Esophagus muscularis mucosa (tissue), 4 donors: ENCODE measurements at regions not wholly inside any gene's neighbourhood (a gene's known extent, or its start where the extent isn't known, plus 50 kb on each side); places are given as distances from the start of the nearest gene placed in this dataset.
A peak's percentile ranks its signal among the peaks of the same experiment; 100 is the strongest.

Experiments used
- DNase-seq: peaks from one replicate; pipeline ENCODE4 v3.0.0-alpha.2; 2017; ENCODE audit errors: extremely low spot score
- H3K27ac ChIP-seq, 4 donors: fragments of 200-600 bp; sonication (generic); replicated peaks in 1 of 4; 1 replicate in 3 of 4; 2 replicates in 1 of 4; pipeline ENCODE4 v1.5.1; 2016 to 2019; ENCODE audit warnings: mild to moderate bottlenecking in 1 of 4
- H3K27me3 ChIP-seq, 4 donors: fragments of 200-600 bp; sonication (generic); one replicate each; pipeline versions ENCODE4 v1.5.1 to v1.6.0; 2016 to 2019
- H3K36me3 ChIP-seq, 4 donors: fragments of 200-600 bp; sonication (generic); one replicate each; pipeline ENCODE4 v1.5.1; 2016 to 2019
- H3K4me1 ChIP-seq, 4 donors: fragments of 200-600 bp; sonication (generic); one replicate each; pipeline ENCODE4 v1.5.1; 2016 to 2019
- H3K4me3 ChIP-seq, 4 donors: fragments of 200-600 bp; sonication (generic); 1 replicate in 2 of 4; 2 replicates in 2 of 4; pipeline ENCODE4 v1.5.1; 2016 to 2019; ENCODE audit warnings: mild to moderate bottlenecking in 4 of 4, moderate library complexity in 1 of 4
- H3K9me3 ChIP-seq, 4 donors: fragments of 200-600 bp; sonication (generic); 1 replicate in 3 of 4; 2 replicates in 1 of 4; pipeline ENCODE4 v1.5.1; 2016 to 2019
- CTCF ChIP-seq, 3 experiments: fragments of 200-600 bp in 2 of 3; fragments of 450-650 bp in 1 of 3; sonication (generic) in 2 of 3; IDR thresholded peaks; one replicate each; pipeline ENCODE4 v1.5.1; 2017 to 2019; ENCODE audit warnings: antibody characterized with exemption in 3 of 3, mild to moderate bottlenecking in 2 of 3, moderate library complexity in 1 of 3
- EP300 ChIP-seq: sonication (generic); formaldehyde crosslinking; IDR thresholded peaks from one replicate; pipeline ENCODE4 v1.6.1; 2017; ENCODE audit warnings: antibody characterized with exemption
- POLR2A ChIP-seq: fragments of 450-650 bp; IDR thresholded peaks from one replicate; pipeline ENCODE4 v1.6.1; 2017; ENCODE audit warnings: antibody characterized with exemption, moderate library complexity, mild to moderate bottlenecking, low read depth
- POLR2AphosphoS5 ChIP-seq, 2 donors: sonication (generic); formaldehyde crosslinking; IDR thresholded peaks; one replicate each; pipeline ENCODE4 v1.6.1; 2017; ENCODE audit warnings: antibody characterized with exemption in 2 of 2
- WGBS: methylation state at CpG from one replicate; pipeline ENCODE4 v1.1.5; 2018; 5-methylcytosine and 5-hydroxymethylcytosine counted together
- intact Hi-C: fragments of 100-400 bp; cut with DNase I; formaldehyde crosslinking; loops from one replicate; pipeline ENCODE4 v1.15.1; 2023

DNA sequence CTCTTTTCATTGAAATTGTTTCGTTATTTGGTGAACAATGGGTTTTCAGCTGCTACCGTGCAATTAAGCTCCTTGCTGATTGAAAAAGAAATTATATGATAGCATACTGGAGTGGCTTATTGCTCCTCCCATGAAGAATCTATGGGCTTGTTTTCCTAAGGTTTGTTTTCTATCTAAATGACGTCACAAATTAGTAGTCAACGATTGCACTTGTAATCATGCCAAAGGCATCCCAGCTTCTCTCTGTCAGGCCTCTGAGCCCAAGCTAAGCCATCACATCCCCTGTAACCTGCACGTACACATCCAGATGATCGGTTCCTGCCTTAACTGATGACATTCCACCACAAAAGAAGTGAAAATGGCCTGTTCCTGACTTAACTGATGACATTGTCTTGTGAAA is 388.0 kb upstream of the LMCD1 start:
- Histone ChIP-seq H3K36me3 (no peaks in the 10 kb centered on the region), H3K27me3 (no peaks in the 10 kb centered on the region), H3K4me3 (no peak overlapping the region), H3K4me1 (peaks cover 0 to 12% (median 9%) of the 10 kb centered on the region in 4 donors), H3K27ac (no peak overlapping the region), H3K9me3 (peaks cover 0 to 5% (median 0%) of the 10 kb centered on the region in 4 donors)
- DNase-seq = no peak
- WGBS = 89% methylated on average over 6 of the region's 6 CpGs
- intact Hi-C loops = loop anchor here (5.0 to 10.0 kb wide), 3 partner anchors 189 to 1329 kb away; no protein-coding TSS in a partner anchor
- TF ChIP-seq POLR2A (no peak), EP300 (no peak), POLR2AphosphoS5 (IDR thresholded peaks at IDR 0.05) (no peak), CTCF (IDR thresholded peaks at IDR 0.05) (no peak)

DNA sequence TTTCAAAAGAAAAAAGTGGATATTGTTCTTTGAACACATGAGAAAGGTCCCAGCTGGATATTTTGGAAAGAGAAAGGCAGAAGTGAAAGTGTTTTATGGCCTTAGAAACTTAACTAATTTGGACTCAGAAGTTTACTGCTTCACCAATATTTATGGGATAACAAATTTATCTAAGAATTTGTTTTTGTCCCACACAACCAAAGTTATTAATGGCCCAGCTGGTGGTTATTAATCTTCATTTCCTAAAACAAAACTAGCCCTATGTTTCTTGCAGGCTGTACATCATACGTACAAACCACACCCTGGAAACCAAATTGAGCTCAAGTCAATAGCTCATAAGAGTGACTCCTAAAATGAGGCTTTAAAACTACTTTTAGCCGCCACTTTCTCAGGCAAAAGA is 372.9 kb upstream of the LMCD1 start:
- no peak for TF ChIP-seq CTCF (IDR thresholded peaks at IDR 0.05)
- Histone ChIP-seq H3K27me3 (no peaks in the 10 kb centered on the region), H3K4me1 (no peaks in the 10 kb centered on the region), H3K27ac (no peak overlapping the region), H3K4me3 (no peak overlapping the region), H3K9me3 (peaks cover 0 to 10% (median 7%) of the 10 kb centered on the region in 4 donors), H3K36me3 (no peaks in the 10 kb centered on the region)
- WGBS = 33% methylated on average over 2 of the region's 2 CpGs
- intact Hi-C loops = no loop called here
- DNase-seq = peak; percentile 19

- Histone ChIP-seq H3K4me1 (no peaks in the 10 kb centered on the region), H3K4me3 (no peak overlapping the region), H3K27me3 (no peaks in the 10 kb centered on the region), H3K9me3 (peaks cover 0 to 5% (median 3%) of the 10 kb centered on the region in 4 donors), H3K36me3 (no peaks in the 10 kb centered on the region), H3K27ac (no peak overlapping the region)
- 79% methylated on average over 3 of the region's 3 CpGs for WGBS
- intact Hi-C loops = no loop called here
- no peak for TF ChIP-seq CTCF (IDR thresholded peaks at IDR 0.05)
- no peak for TF ChIP-seq EP300
- TF ChIP-seq POLR2A = no peak
- no peak for DNase-seq
Measured at GRCh38 chr3:8136553-8136952, 365.1 kb upstream of the LMCD1 start.

DNA sequence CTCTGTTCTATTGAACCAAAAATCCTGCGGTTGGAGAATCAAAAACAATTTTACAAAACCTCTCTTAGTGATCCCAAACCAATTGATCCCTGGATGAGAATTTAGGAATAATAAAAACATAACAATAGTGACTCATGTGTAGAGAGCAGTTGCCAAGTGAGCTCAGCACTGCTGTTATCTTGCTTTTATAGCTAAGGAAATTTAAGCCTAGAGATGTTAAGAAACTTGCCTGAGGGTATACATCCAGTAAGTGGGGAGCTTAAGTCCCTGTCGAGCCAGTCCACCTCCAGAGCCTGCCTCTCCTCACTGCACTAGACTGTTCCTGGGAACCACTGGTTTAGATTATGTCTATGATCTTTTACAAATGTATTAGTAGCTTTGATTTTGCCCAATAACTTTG is 358.4 kb upstream of the LMCD1 start:
- intact Hi-C loops = no loop called here
- H3K27ac ChIP-seq = no peak overlapping the region
- WGBS = 48% methylated on average over 2 of the region's 2 CpGs

More for the DNA sequence above, 358.4 kb upstream of the LMCD1 start:
- Histone ChIP-seq H3K36me3 (no peaks in the 10 kb centered on the region), H3K27me3 (no peaks in the 10 kb centered on the region), H3K4me1 (no peaks in the 10 kb centered on the region), H3K4me3 (no peak overlapping the region), H3K9me3 (no peaks in the 10 kb centered on the region)
- DNase-seq = no peak
- TF ChIP-seq CTCF (IDR thresholded peaks at IDR 0.05) (no peak), POLR2AphosphoS5 (IDR thresholded peaks at IDR 0.05) (no peak), POLR2A (no peak), EP300 (no peak)
